ENCODE measurements at regions not wholly inside any gene's neighbourhood (a gene's known extent, or its start where the extent isn't known, plus 50 kb on each side); places are given as distances from the start of the nearest gene placed in this dataset.

- ATAC-seq (no peak), DNase-seq (no peak)
- H3K27me3 Mint-ChIP-seq (ENCODE audit: low read depth), result no peaks in the 10 kb centered on the region
- no peak overlapping the region for H3K4me3 Mint-ChIP-seq
- peaks cover 3% of the 10 kb centered on the region for H3K9me3 Mint-ChIP-seq
- no peaks in the 10 kb centered on the region for H3K4me1 Mint-ChIP-seq (ENCODE audit: low read depth)
- H3K36me3 Mint-ChIP-seq (ENCODE audit: insufficient read depth), result no peaks in the 10 kb centered on the region
These were observed 267.0 kb upstream of the GOLIM4 start for GRCh38 chr3:168362661-168363247.

- peaks cover 3% of the 10 kb centered on the region for H3K9me3 Mint-ChIP-seq
- no peaks in the 10 kb centered on the region for H3K27me3 Mint-ChIP-seq (ENCODE audit: low read depth)
- H3K4me1 Mint-ChIP-seq (ENCODE audit: low read depth), result no peaks in the 10 kb centered on the region
- no peaks in the 10 kb centered on the region for H3K36me3 Mint-ChIP-seq (ENCODE audit: insufficient read depth)
- no peak for DNase-seq
- no peak for ATAC-seq
- H3K4me3 Mint-ChIP-seq, result no peak overlapping the region
These were observed 266.4 kb upstream of the GOLIM4 start for GRCh38 chr3:168362156-168362555.

- Mint-ChIP-seq H3K4me3 (no peak overlapping the region), H3K36me3 (ENCODE audit: insufficient read depth) (no peaks in the 10 kb centered on the region), H3K9me3 (peaks cover 3% of the 10 kb centered on the region), H3K27me3 (ENCODE audit: low read depth) (no peaks in the 10 kb centered on the region), H3K4me1 (ENCODE audit: low read depth) (no peaks in the 10 kb centered on the region)
- ATAC-seq, result no peak
- DNase-seq, result no peak
These were observed 265.3 kb upstream of the GOLIM4 start for GRCh38 chr3:168360993-168361392.

GRCh38 chr3:168342946-168343850, 247.5 kb upstream of the GOLIM4 start:
- no peaks in the 10 kb centered on the region for H3K36me3 Mint-ChIP-seq (ENCODE audit: insufficient read depth)

GRCh38 chr3:168341956-168342936, 246.5 kb upstream of the GOLIM4 start:
- Mint-ChIP-seq H3K36me3 (ENCODE audit: insufficient read depth) (no peaks in the 10 kb centered on the region), H3K4me1 (ENCODE audit: low read depth) (no peaks in the 10 kb centered on the region), H3K9me3 (no peaks in the 10 kb centered on the region), H3K4me3 (no peak overlapping the region), H3K27me3 (ENCODE audit: low read depth) (no peaks in the 10 kb centered on the region)
- ATAC-seq (no peak), DNase-seq (no peak)

More at GRCh38 chr3:168342946-168343850, 247.5 kb upstream of the GOLIM4 start:
- Mint-ChIP-seq H3K9me3 (no peaks in the 10 kb centered on the region), H3K4me1 (ENCODE audit: low read depth) (no peaks in the 10 kb centered on the region), H3K4me3 (no peak overlapping the region), H3K27me3 (ENCODE audit: low read depth) (no peaks in the 10 kb centered on the region)
- DNase-seq (no peak), ATAC-seq (no peak)

- DNase-seq (no peak), ATAC-seq (no peak)
- no peaks in the 10 kb centered on the region for H3K36me3 Mint-ChIP-seq (ENCODE audit: insufficient read depth)
- H3K4me3 Mint-ChIP-seq, result no peak overlapping the region
- H3K9me3 Mint-ChIP-seq, result no peaks in the 10 kb centered on the region
- no peaks in the 10 kb centered on the region for H3K27me3 Mint-ChIP-seq (ENCODE audit: low read depth)
- H3K4me1 Mint-ChIP-seq (ENCODE audit: low read depth), result no peaks in the 10 kb centered on the region
These were observed 245.6 kb upstream of the GOLIM4 start for GRCh38 chr3:168341192-168341815.

- ATAC-seq, result no peak
- Mint-ChIP-seq H3K27me3 (ENCODE audit: low read depth) (no peaks in the 10 kb centered on the region), H3K36me3 (ENCODE audit: insufficient read depth) (no peaks in the 10 kb centered on the region), H3K4me1 (ENCODE audit: low read depth) (no peaks in the 10 kb centered on the region), H3K9me3 (no peaks in the 10 kb centered on the region), H3K4me3 (no peak overlapping the region)
- no peak for DNase-seq
These were observed 242.4 kb upstream of the GOLIM4 start for GRCh38 chr3:168338161-168338560.

GRCh38 chr3:168336276-168336675, 240.6 kb upstream of the GOLIM4 start:
- no peak for DNase-seq
- Mint-ChIP-seq H3K9me3 (no peaks in the 10 kb centered on the region), H3K36me3 (ENCODE audit: insufficient read depth) (no peaks in the 10 kb centered on the region), H3K27me3 (ENCODE audit: low read depth) (no peaks in the 10 kb centered on the region), H3K4me1 (ENCODE audit: low read depth) (no peaks in the 10 kb centered on the region), H3K4me3 (no peak overlapping the region)
- ATAC-seq, result no peak

GRCh38 chr3:168333410-168333935, 237.7 kb upstream of the GOLIM4 start:
- no peak for ATAC-seq
- H3K9me3 Mint-ChIP-seq, result peaks cover 3% of the 10 kb centered on the region

GRCh38 chr3:168331756-168332155, 236.0 kb upstream of the GOLIM4 start:
- H3K4me3 Mint-ChIP-seq, result no peak overlapping the region
- no peak for DNase-seq
- H3K27me3 Mint-ChIP-seq (ENCODE audit: low read depth), result no peaks in the 10 kb centered on the region
- no peaks in the 10 kb centered on the region for H3K4me1 Mint-ChIP-seq (ENCODE audit: low read depth)
- no peak for ATAC-seq
- H3K36me3 Mint-ChIP-seq (ENCODE audit: insufficient read depth), result no peaks in the 10 kb centered on the region
- H3K9me3 Mint-ChIP-seq, result peaks cover 3% of the 10 kb centered on the region

More at GRCh38 chr3:168333410-168333935, 237.7 kb upstream of the GOLIM4 start:
- DNase-seq, result no peak
- Mint-ChIP-seq H3K36me3 (ENCODE audit: insufficient read depth) (no peaks in the 10 kb centered on the region), H3K4me3 (no peak overlapping the region), H3K27me3 (ENCODE audit: low read depth) (no peaks in the 10 kb centered on the region), H3K4me1 (ENCODE audit: low read depth) (no peaks in the 10 kb centered on the region)

GRCh38 chr3:168330983-168331382, 235.3 kb upstream of the GOLIM4 start:
- ATAC-seq (no peak), DNase-seq (no peak)
- no peaks in the 10 kb centered on the region for H3K36me3 Mint-ChIP-seq (ENCODE audit: insufficient read depth)
- no peaks in the 10 kb centered on the region for H3K4me1 Mint-ChIP-seq (ENCODE audit: low read depth)
- no peak overlapping the region for H3K4me3 Mint-ChIP-seq
- peaks cover 3% of the 10 kb centered on the region for H3K9me3 Mint-ChIP-seq
- no peaks in the 10 kb centered on the region for H3K27me3 Mint-ChIP-seq (ENCODE audit: low read depth)

- Mint-ChIP-seq H3K27me3 (ENCODE audit: low read depth) (no peaks in the 10 kb centered on the region), H3K36me3 (ENCODE audit: insufficient read depth) (no peaks in the 10 kb centered on the region), H3K9me3 (peaks cover 3% of the 10 kb centered on the region), H3K4me3 (no peak overlapping the region), H3K4me1 (ENCODE audit: low read depth) (no peaks in the 10 kb centered on the region)
- ATAC-seq (no peak), DNase-seq (no peak)
These were observed 232.1 kb upstream of the GOLIM4 start for GRCh38 chr3:168327856-168328255.

- Mint-ChIP-seq H3K36me3 (ENCODE audit: insufficient read depth) (no peaks in the 10 kb centered on the region), H3K4me3 (no peak overlapping the region), H3K27me3 (ENCODE audit: low read depth) (no peaks in the 10 kb centered on the region), H3K9me3 (no peaks in the 10 kb centered on the region), H3K4me1 (ENCODE audit: low read depth) (no peaks in the 10 kb centered on the region)
- DNase-seq (no peak), ATAC-seq (no peak)
These were observed 230.0 kb upstream of the GOLIM4 start for GRCh38 chr3:168325684-168326083.

- no peaks in the 10 kb centered on the region for H3K27me3 Mint-ChIP-seq (ENCODE audit: low read depth)
These were observed 227.2 kb upstream of the GOLIM4 start for GRCh38 chr3:168322941-168323340.

More at GRCh38 chr3:168322941-168323340, 227.2 kb upstream of the GOLIM4 start:
- no peak overlapping the region for H3K4me3 Mint-ChIP-seq
- ATAC-seq (no peak), DNase-seq (no peak)
- no peaks in the 10 kb centered on the region for H3K4me1 Mint-ChIP-seq (ENCODE audit: low read depth)
- H3K36me3 Mint-ChIP-seq (ENCODE audit: insufficient read depth), result no peaks in the 10 kb centered on the region
- no peaks in the 10 kb centered on the region for H3K9me3 Mint-ChIP-seq
